H1 (cell line): ENCODE measurements at regions not wholly inside any gene's neighbourhood (a gene's known extent, or its start where the extent isn't known, plus 50 kb on each side); places are given as distances from the start of the nearest gene placed in this dataset.

Experiments
- CTCF ChIA-PET: fragments of 300-600 bp; sonication (Branson Sonifier 250); formaldehyde crosslinking; loops from one replicate; lab custom pipeline; 2021; ENCODE audit not compliant: partially characterized antibody; lab: Charles Lee
- POLR2A ChIA-PET: fragments of 300-600 bp; sonication (Branson Sonifier 250); formaldehyde crosslinking; loops from one replicate; lab custom pipeline; 2021; ENCODE audit warnings: inconsistent platforms; ENCODE audit not compliant: partially characterized antibody; lab: Charles Lee
- DNase-seq, 2 experiments: peaks; one replicate each; pipeline versions ENCODE4 v3.0.0 to v3.0.0-alpha.2; 2010 to 2022; ENCODE audit warnings: low spot score in 2 of 2, low read depth in 1 of 2, mixed read lengths in 1 of 2
- FAIRE-seq: peaks from 2 replicates; lab custom pipeline; 2011; peaks lifted over from hg19 to GRCh38; lab: Jason Lieb, UNC
- H2AFZ ChIP-seq: 2 replicates; pipeline ENCODE4 v1.8.1; 2012; ENCODE audit warnings: low read length, inconsistent platforms
- H2AK5ac ChIP-seq: 2 replicates; pipeline ENCODE4 v1.6.1; 2013; ENCODE audit warnings: low read depth, low read length
- H2BK120ac ChIP-seq: replicated peaks from 2 replicates; pipeline ENCODE3; 2013; ENCODE audit warnings: low read depth, low read length, inconsistent platforms
- H2BK12ac ChIP-seq: 2 replicates; pipeline ENCODE4 v1.6.1; 2013; ENCODE audit warnings: low read depth, low read length
- H2BK15ac ChIP-seq: 2 replicates; pipeline ENCODE4 v1.6.1; 2013; ENCODE audit warnings: low read length
- H2BK20ac ChIP-seq: 2 replicates; pipeline ENCODE4 v1.6.1; 2013; ENCODE audit warnings: low read length
- H2BK5ac ChIP-seq: 2 replicates; pipeline ENCODE4 v1.6.1; 2013; ENCODE audit warnings: low read depth, low read length
- H3K14ac ChIP-seq: 2 replicates; pipeline ENCODE4 v1.6.1; 2013; ENCODE audit warnings: inconsistent platforms; ENCODE audit not compliant: insufficient read length
- H3K18ac ChIP-seq: 2 replicates; pipeline ENCODE4 v1.6.1; 2013; ENCODE audit warnings: low read length; ENCODE audit errors: extremely low read depth
- H3K23ac ChIP-seq: 2 replicates; pipeline ENCODE4 v1.6.1; 2013; ENCODE audit warnings: inconsistent platforms; ENCODE audit not compliant: insufficient read length
- H3K23me2 ChIP-seq: 2 replicates; pipeline ENCODE4 v1.6.1; 2013; ENCODE audit warnings: low read depth, low read length
- H3K27ac ChIP-seq: 2 replicates; pipeline ENCODE4 v1.6.1; 2011; ENCODE audit warnings: low read depth, low read length, inconsistent platforms
- H3K27me3 ChIP-seq, 4 experiments: replicated peaks in 1 of 4; 1 replicate in 1 of 4; 2 replicates in 3 of 4; pipeline versions ENCODE4 v1.6.1 to v1.8.1; 2011 to 2013; ENCODE audit warnings: low read length in 3 of 4, mild to moderate bottlenecking in 3 of 4, inconsistent platforms in 2 of 4, mixed read lengths in 2 of 4, moderate library complexity in 1 of 4; ENCODE audit not compliant: control insufficient read depth in 3 of 4, insufficient read depth in 3 of 4; ENCODE audit errors: extremely low read depth in 1 of 4
- H3K36me3 ChIP-seq, 4 experiments: 2 replicates each; pipeline versions ENCODE4 v1.6.1 to v1.8.1; 2011 to 2013; ENCODE audit warnings: mild to moderate bottlenecking in 4 of 4, low read length in 3 of 4, moderate library complexity in 2 of 4, control low read depth in 1 of 4, inconsistent platforms in 1 of 4; ENCODE audit not compliant: insufficient read depth in 4 of 4, control insufficient read depth in 2 of 4
- H3K4ac ChIP-seq: replicated peaks from 2 replicates; pipeline ENCODE3; 2013; ENCODE audit warnings: low read length, low read depth, mixed read lengths, inconsistent platforms; ENCODE audit not compliant: insufficient read length
- H3K4me1 ChIP-seq, 4 experiments: replicated peaks in 1 of 4; 1 replicate in 1 of 4; 2 replicates in 3 of 4; pipeline versions ENCODE4 v1.6.1 to v1.8.1; 2011 to 2013; ENCODE audit warnings: low read length in 3 of 4, inconsistent platforms in 2 of 4, mixed read lengths in 1 of 4; ENCODE audit not compliant: insufficient read depth in 4 of 4, control insufficient read depth in 3 of 4
- H3K4me2 ChIP-seq, 2 experiments: 2 replicates each; pipeline versions ENCODE4 v1.6.1 to v1.8.1; 2011 to 2013; ENCODE audit warnings: low read depth in 2 of 2, low read length in 2 of 2, control low read depth in 1 of 2, inconsistent platforms in 1 of 2, mild to moderate bottlenecking in 1 of 2; ENCODE audit not compliant: insufficient read depth in 1 of 2
- H3K4me3 ChIP-seq, 4 experiments: fragments of 200-600, 300-600 bp in 1 of 4; sonication (generic), shearing (Covaris generic), sonication (Bioruptor Twin) in 1 of 4; 2 replicates each; pipeline versions ENCODE4 v1.5.1 to v1.8.1; 2011 to 2016; ENCODE audit warnings: low read length in 4 of 4, low read depth in 3 of 4, control low read depth in 2 of 4, inconsistent platforms in 2 of 4, mild to moderate bottlenecking in 2 of 4, mixed read lengths in 1 of 4, moderate library complexity in 1 of 4; ENCODE audit not compliant: insufficient read depth in 2 of 4; ENCODE audit errors: extremely low read depth in 1 of 4
- H3K56ac ChIP-seq: replicated peaks from 2 replicates; pipeline ENCODE3; 2013; ENCODE audit warnings: low read depth, mild to moderate bottlenecking, mixed read lengths, low read length, inconsistent platforms; ENCODE audit not compliant: insufficient read length
- H3K79me1 ChIP-seq: 2 replicates; pipeline ENCODE4 v1.6.1; 2013; ENCODE audit warnings: low read depth, low read length, control low read depth
- H3K79me2 ChIP-seq, 2 experiments: 2 replicates each; pipeline versions ENCODE4 v1.6.1 to v1.8.1; 2012 to 2013; ENCODE audit warnings: low read length in 2 of 2, mild to moderate bottlenecking in 2 of 2, inconsistent platforms in 1 of 2; ENCODE audit not compliant: insufficient read depth in 2 of 2, control insufficient read depth in 1 of 2
- H3K9ac ChIP-seq, 4 experiments: replicated peaks in 1 of 4; 1 replicate in 1 of 4; 2 replicates in 3 of 4; pipeline versions ENCODE4 v1.6.1 to v1.8.1; 2011 to 2013; ENCODE audit warnings: low read depth in 3 of 4, low read length in 3 of 4, control low read depth in 2 of 4, mild to moderate bottlenecking in 2 of 4, moderate library complexity in 2 of 4, inconsistent platforms in 1 of 4; ENCODE audit errors: extremely low read depth in 1 of 4
- H3K9me3 ChIP-seq, 2 experiments: 2 replicates each; pipeline versions ENCODE4 v1.6.1 to v1.8.1; 2012 to 2013; ENCODE audit warnings: mild to moderate bottlenecking in 2 of 2, moderate library complexity in 2 of 2, control low read depth in 1 of 2, inconsistent platforms in 1 of 2, low read depth in 1 of 2, low read length in 1 of 2, mixed read lengths in 1 of 2; ENCODE audit not compliant: insufficient read depth in 2 of 2
- H4K20me1 ChIP-seq, 2 experiments: replicated peaks in 1 of 2; 2 replicates each; pipeline versions ENCODE3 to v1.8.1; 2011 to 2013; ENCODE audit warnings: inconsistent platforms in 2 of 2, low read length in 2 of 2, mild to moderate bottlenecking in 1 of 2; ENCODE audit not compliant: insufficient read depth in 2 of 2, control insufficient read depth in 1 of 2
- H4K5ac ChIP-seq: 2 replicates; pipeline ENCODE4 v1.6.1; 2013; ENCODE audit warnings: low read length, low read depth, mixed read lengths, inconsistent platforms; ENCODE audit not compliant: insufficient read length
- H4K8ac ChIP-seq: 2 replicates; pipeline ENCODE4 v1.8.0; 2013; ENCODE audit warnings: mild to moderate bottlenecking, moderate library complexity, low read length, inconsistent platforms; ENCODE audit not compliant: insufficient read depth; ENCODE audit errors: extremely low read depth
- H4K91ac ChIP-seq: replicated peaks from 2 replicates; pipeline ENCODE3; 2013; ENCODE audit warnings: low read length, mixed read lengths, inconsistent platforms; ENCODE audit not compliant: insufficient read length
- BACH1 ChIP-seq: IDR thresholded peaks from 2 replicates; pipeline ENCODE4 v1.6.1; 2012; ENCODE audit warnings: low read length, improper control_type of control experiment
- BCL11A ChIP-seq, 2 experiments: IDR thresholded peaks; one replicate each; pipeline ENCODE4 v1.6.1; 2011; ENCODE audit warnings: low read depth in 2 of 2, low read length in 2 of 2, mild to moderate bottlenecking in 2 of 2
- BRCA1 ChIP-seq: IDR thresholded peaks from 2 replicates; pipeline ENCODE4 v1.6.1; 2012; ENCODE audit warnings: low read depth, low read length, improper control_type of control experiment
- CBX5 ChIP-seq: fragments of 300-800, 300-1000 bp; sonication (generic); IDR thresholded peaks from 2 replicates; pipeline ENCODE4 v1.7.1; 2016; ENCODE audit warnings: antibody characterized with exemption, low read length, low read depth
- CEBPB ChIP-seq: IDR thresholded peaks from 2 replicates; pipeline ENCODE4 v1.6.1; 2012; ENCODE audit warnings: low read depth, low read length
- CREB1 ChIP-seq: IDR thresholded peaks from 2 replicates; pipeline ENCODE4 v1.6.1; 2012; ENCODE audit warnings: inconsistent platforms
- CTBP2 ChIP-seq: IDR thresholded peaks from 2 replicates; pipeline ENCODE4 v1.7.0; 2011; ENCODE audit warnings: borderline replicate concordance, mild to moderate bottlenecking, moderate library complexity, mixed read lengths, low read length; ENCODE audit not compliant: insufficient read depth, insufficient read length
- CTCF ChIP-seq, 3 experiments: IDR thresholded peaks; 1 replicate in 2 of 3; 2 replicates in 1 of 3; pipeline versions ENCODE4 v1.5.1 to v1.6.1; 2011; ENCODE audit warnings: low read length in 3 of 3, mild to moderate bottlenecking in 3 of 3, inconsistent platforms in 2 of 3, low read depth in 1 of 3, moderate library complexity in 1 of 3; ENCODE audit not compliant: insufficient read depth in 1 of 3; ENCODE audit errors: control extremely low read depth in 1 of 3
- EGR1 ChIP-seq: IDR thresholded peaks from 2 replicates; pipeline ENCODE4 v1.6.1; 2011; ENCODE audit warnings: low read depth, low read length, borderline replicate concordance
- GABPA ChIP-seq: IDR thresholded peaks from 2 replicates; pipeline ENCODE4 v1.6.1; 2011; ENCODE audit warnings: mild to moderate bottlenecking, low read length, moderate library complexity, borderline replicate concordance; ENCODE audit not compliant: insufficient read depth
- MAX ChIP-seq: IDR thresholded peaks from 2 replicates; pipeline ENCODE4 v1.6.1; 2012; ENCODE audit warnings: inconsistent platforms
- SAP30 ChIP-seq: fragments of 300-600 bp; sonication (generic); IDR thresholded peaks from 2 replicates; pipeline ENCODE4 v1.7.1; 2012; ENCODE audit warnings: low read length, moderate library complexity, mild to moderate bottlenecking, inconsistent platforms; ENCODE audit not compliant: insufficient read depth, insufficient replicate concordance
- TAF7 ChIP-seq: optimal IDR thresholded peaks from 2 replicates; pipeline ENCODE3; 2011; ENCODE audit warnings: low read depth, mild to moderate bottlenecking, inconsistent platforms, low read length, moderate library complexity, borderline replicate concordance
- WGBS, 2 experiments: shearing (Covaris generic) in 1 of 2; methylation state at CpG; one replicate each; pipeline versions ENCODE4 v1.1.6 to v1.1.7; 2013 to 2015; ENCODE audit warnings: low lambda C conversion rate in 2 of 2, mixed read lengths in 2 of 2, inconsistent platforms in 1 of 2, low coverage in 1 of 2, missing lambda C conversion rate in 1 of 2; ENCODE audit not compliant: insufficient replicate concordance in 2 of 2, insufficient coverage in 1 of 2, insufficient read length in 1 of 2; ENCODE audit errors: extremely low coverage in 1 of 2, missing lambda C conversion rate in 1 of 2; 5-methylcytosine and 5-hydroxymethylcytosine counted together

- no peak overlapping the region for H3K4me2 ChIP-seq
- no peak overlapping the region for H2BK120ac ChIP-seq
- H4K5ac ChIP-seq: no peak overlapping the region
- no peaks in the 10 kb centered on the region for H3K36me3 ChIP-seq
- H3K79me1 ChIP-seq: no peaks in the 10 kb centered on the region
- no peak overlapping the region for H4K8ac ChIP-seq
- H3K9me3 ChIP-seq: no peaks in the 10 kb centered on the region
- ChIA-PET CTCF (no interaction called here), POLR2A (no interaction called here)
- no peak overlapping the region for H3K9ac ChIP-seq
- H2AK5ac ChIP-seq: no peak overlapping the region
- no peak overlapping the region for H3K18ac ChIP-seq
- no peaks in the 10 kb centered on the region for H3K27me3 ChIP-seq
- H3K4me1 ChIP-seq: no peaks in the 10 kb centered on the region
- no peak overlapping the region for H3K4ac ChIP-seq
- no peak overlapping the region for H4K91ac ChIP-seq
- H3K79me2 ChIP-seq: no peaks in the 10 kb centered on the region
- H2BK12ac ChIP-seq: no peak overlapping the region
- H2AFZ ChIP-seq: no peak overlapping the region
- no peak overlapping the region for H3K4me3 ChIP-seq
- WGBS, 2 experiments: 100% methylated on average over 1 of the region's 1 CpG; no CpG with 5 or more reads in 1 of the 2 experiments
- H3K23ac ChIP-seq: no peak overlapping the region
- no peak overlapping the region for H2BK15ac ChIP-seq
- FAIRE-seq (no peak), DNase-seq (no peak)
- no peak overlapping the region for H3K27ac ChIP-seq
- H2BK20ac ChIP-seq: no peak overlapping the region
- no peak overlapping the region for H3K56ac ChIP-seq
- no peak overlapping the region for H2BK5ac ChIP-seq
- H3K23me2 ChIP-seq: no peaks in the 10 kb centered on the region
- H3K14ac ChIP-seq: no peak overlapping the region
- H4K20me1 ChIP-seq: no peaks in the 10 kb centered on the region
- TF ChIP-seq MAX (no peak), CTBP2 (no peak), BRCA1 (no peak), TAF7 (no peak), GABPA (no peak), BACH1 (no peak), CBX5 (no peak), CTCF (IDR thresholded peaks at IDR 0.05; ENCODE audit: control extremely low read depth in 1 of 3, insufficient read depth in 1 of 3, low read depth in 1 of 3, low read length in 3 of 3) (no peak), BCL11A (IDR thresholded peaks at IDR 0.05; ENCODE audit: low read depth in 2 of 2, low read length in 2 of 2) (no peak), EGR1 (no peak), CEBPB (no peak), CREB1 (no peak), SAP30 (no peak)
Measured at GRCh38 chr1:88265606-88266005, 418.5 kb upstream of the PKN2 start.
